ENCODE measurements at regions not wholly inside any gene's neighbourhood (a gene's known extent, or its start where the extent isn't known, plus 50 kb on each side); places are given as distances from the start of the nearest gene placed in this dataset.

GRCh38 chr11:20274031-20274430 is 89.5 kb upstream of the HTATIP2 start:
- no peak overlapping the region for H3K4me3 Mint-ChIP-seq
- peaks cover 0 to 2% (median 0%) of the 10 kb centered on the region in 7 donors for H3K9me3 Mint-ChIP-seq
- no peak for ATAC-seq (ENCODE audit: low read depth in 2 of 2)
- H3K27ac Mint-ChIP-seq, result peak overlapping the region in 1 of 6 donors; percentile 5
- H3K4me1 Mint-ChIP-seq, result no peaks in the 10 kb centered on the region
- DNase-seq, result no peak
- H3K27me3 Mint-ChIP-seq, result peaks cover 18 to 29% (median 24%) of the 10 kb centered on the region in 3 donors
- H3K36me3 Mint-ChIP-seq, result no peaks in the 10 kb centered on the region

DNA sequence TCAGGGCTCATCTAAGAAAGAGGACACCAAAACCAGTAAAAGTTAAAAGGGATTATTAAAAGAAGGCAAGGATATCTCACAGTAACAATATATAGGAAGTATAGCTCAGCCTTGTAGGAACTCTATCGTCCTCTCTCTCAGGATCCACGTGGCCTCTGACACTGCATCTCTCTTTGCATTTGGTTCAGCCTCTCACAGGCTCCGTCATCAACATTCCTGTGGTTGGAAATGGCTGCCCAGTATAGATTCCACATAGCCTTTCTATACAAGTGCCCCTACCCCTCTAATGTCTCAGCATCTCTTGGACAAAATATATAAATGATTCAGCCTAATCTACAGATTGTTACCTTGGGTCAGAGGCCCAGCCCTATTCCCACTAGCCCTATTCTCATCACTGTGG is 101.3 kb upstream of the DBX1 start:
- ATAC-seq (ENCODE audit: low read depth in 2 of 2) (no peak), DNase-seq (no peak)
- no peaks in the 10 kb centered on the region for H3K9me3 Mint-ChIP-seq
- no peak overlapping the region for H3K4me3 Mint-ChIP-seq
- peaks cover 21 to 33% (median 23%) of the 10 kb centered on the region in 3 donors for H3K27me3 Mint-ChIP-seq
- peak overlapping the region in 1 of 6 donors; percentile 18 for H3K27ac Mint-ChIP-seq
- no peaks in the 10 kb centered on the region for H3K4me1 Mint-ChIP-seq
- H3K36me3 Mint-ChIP-seq, result no peaks in the 10 kb centered on the region

DNA sequence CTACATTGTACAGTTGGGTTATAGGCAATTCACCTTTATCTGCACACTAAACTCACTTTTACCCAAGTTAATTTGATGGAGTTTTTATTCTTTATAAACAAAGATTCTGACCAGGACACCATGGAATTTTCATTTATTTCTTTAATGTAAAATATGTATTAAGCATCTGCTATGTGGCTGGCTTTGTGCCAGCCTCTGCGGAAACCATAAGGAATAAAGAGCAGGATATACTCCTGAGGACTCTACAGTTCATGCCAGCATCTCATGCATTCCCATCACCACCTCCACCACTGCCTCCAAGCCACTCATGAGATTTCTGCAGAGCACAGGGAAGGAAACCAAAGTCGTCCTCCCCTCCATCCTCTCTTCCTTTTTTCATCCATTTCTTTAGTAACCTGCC is 100.0 kb upstream of the DBX1 start:
- Mint-ChIP-seq H3K4me3 (no peak overlapping the region), H3K27me3 (peaks cover 21 to 33% (median 23%) of the 10 kb centered on the region in 3 donors), H3K27ac (no peak overlapping the region), H3K36me3 (no peaks in the 10 kb centered on the region), H3K4me1 (no peaks in the 10 kb centered on the region), H3K9me3 (no peaks in the 10 kb centered on the region)
- no peak for DNase-seq
- no peak for ATAC-seq (ENCODE audit: low read depth in 2 of 2)

GRCh38 chr11:20259506-20259905 is 99.2 kb upstream of the DBX1 start:
- Mint-ChIP-seq H3K4me1 (no peaks in the 10 kb centered on the region), H3K27ac (no peak overlapping the region), H3K27me3 (peaks cover 21 to 33% (median 23%) of the 10 kb centered on the region in 3 donors), H3K36me3 (no peaks in the 10 kb centered on the region), H3K4me3 (no peak overlapping the region), H3K9me3 (no peaks in the 10 kb centered on the region)
- DNase-seq, result no peak
- no peak for ATAC-seq (ENCODE audit: low read depth in 2 of 2)

GRCh38 chr11:20258376-20258895 is 98.2 kb upstream of the DBX1 start:
- Mint-ChIP-seq H3K9me3 (peaks cover 0 to 2% (median 0%) of the 10 kb centered on the region in 7 donors), H3K4me1 (no peaks in the 10 kb centered on the region), H3K27ac (no peak overlapping the region), H3K27me3 (peaks cover 23 to 29% (median 25%) of the 10 kb centered on the region in 3 donors), H3K4me3 (no peak overlapping the region), H3K36me3 (no peaks in the 10 kb centered on the region)
- DNase-seq (no peak), ATAC-seq (ENCODE audit: low read depth in 2 of 2) (no peak)

DNA sequence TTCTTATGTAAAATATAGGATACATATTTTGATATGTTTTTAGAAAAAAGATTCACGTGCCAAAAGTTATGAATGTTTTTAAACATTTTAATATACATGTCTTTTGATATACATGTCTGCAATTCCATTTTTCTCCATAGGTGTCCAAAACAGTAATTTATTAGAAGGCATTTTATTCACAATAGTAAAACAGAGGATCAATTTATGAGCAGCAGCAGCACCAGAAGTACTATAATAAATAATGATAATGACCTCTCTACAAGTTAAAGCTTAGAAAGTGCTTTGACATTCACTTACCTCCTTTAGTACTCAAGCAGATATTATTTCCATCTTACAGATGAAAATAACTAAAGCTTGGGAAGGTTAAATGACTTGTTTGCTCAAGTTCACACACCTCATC is 96.7 kb upstream of the DBX1 start:
- Mint-ChIP-seq H3K9me3 (peaks cover 0 to 2% (median 0%) of the 10 kb centered on the region in 7 donors), H3K27me3 (peaks cover 24 to 28% (median 24%) of the 10 kb centered on the region in 3 donors), H3K27ac (no peak overlapping the region), H3K36me3 (no peaks in the 10 kb centered on the region), H3K4me1 (no peaks in the 10 kb centered on the region), H3K4me3 (no peak overlapping the region)
- ATAC-seq (ENCODE audit: low read depth in 2 of 2) (no peak), DNase-seq (no peak)

- Mint-ChIP-seq H3K36me3 (no peaks in the 10 kb centered on the region), H3K27ac (no peak overlapping the region), H3K4me3 (no peak overlapping the region), H3K27me3 (peaks cover 11 to 24% (median 15%) of the 10 kb centered on the region in 3 donors), H3K9me3 (peaks cover 0 to 2% (median 0%) of the 10 kb centered on the region in 7 donors), H3K4me1 (no peaks in the 10 kb centered on the region)
- no peak for DNase-seq
- no peak for ATAC-seq (ENCODE audit: low read depth in 2 of 2)
Measured at GRCh38 chr11:20253796-20254195, 93.5 kb upstream of the DBX1 start.

DNA sequence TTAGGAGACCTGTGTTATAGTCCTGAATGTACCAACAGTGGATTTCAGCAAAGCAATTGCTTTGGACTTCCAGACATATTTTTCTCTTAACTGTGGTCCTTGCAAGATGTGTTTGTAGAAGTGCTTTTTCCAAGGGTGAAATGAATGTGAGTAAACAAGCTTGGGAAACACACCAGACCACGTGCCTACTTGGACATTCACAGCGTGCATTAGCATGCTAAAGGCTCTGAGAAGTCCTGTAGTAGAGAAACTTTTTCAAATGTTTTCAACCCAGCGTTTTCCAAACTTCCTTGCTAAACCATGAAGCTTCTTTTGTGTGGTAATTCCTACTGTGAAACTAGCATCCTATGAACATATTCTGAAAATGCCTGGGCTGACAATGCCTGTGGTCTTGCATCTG is 91.2 kb upstream of the DBX1 start:
- H3K4me1 Mint-ChIP-seq, result no peaks in the 10 kb centered on the region
- H3K27ac Mint-ChIP-seq, result no peak overlapping the region
- DNase-seq (no peak), ATAC-seq (ENCODE audit: low read depth in 2 of 2) (no peak)
- H3K36me3 Mint-ChIP-seq, result no peaks in the 10 kb centered on the region
- H3K4me3 Mint-ChIP-seq, result no peak overlapping the region
- peaks cover 0 to 2% (median 0%) of the 10 kb centered on the region in 7 donors for H3K9me3 Mint-ChIP-seq
- H3K27me3 Mint-ChIP-seq, result peaks cover 24 to 31% (median 27%) of the 10 kb centered on the region in 3 donors

GRCh38 chr11:20250644-20251247 is 90.5 kb upstream of the DBX1 start:
- Mint-ChIP-seq H3K36me3 (no peaks in the 10 kb centered on the region), H3K4me3 (no peak overlapping the region), H3K4me1 (no peaks in the 10 kb centered on the region), H3K27me3 (peaks cover 29 to 39% (median 34%) of the 10 kb centered on the region in 3 donors), H3K27ac (no peak overlapping the region), H3K9me3 (peaks cover 0 to 2% (median 0%) of the 10 kb centered on the region in 7 donors)
- no peak for DNase-seq
- no peak for ATAC-seq (ENCODE audit: low read depth in 2 of 2)

- Mint-ChIP-seq H3K4me1 (no peaks in the 10 kb centered on the region), H3K9me3 (peaks cover 0 to 2% (median 0%) of the 10 kb centered on the region in 7 donors), H3K27me3 (peaks cover 30 to 40% (median 34%) of the 10 kb centered on the region in 3 donors), H3K27ac (no peak overlapping the region), H3K4me3 (no peak overlapping the region), H3K36me3 (no peaks in the 10 kb centered on the region)
- ATAC-seq (ENCODE audit: low read depth in 2 of 2), result no peak
- no peak for DNase-seq
Measured at GRCh38 chr11:20249796-20250195, 89.5 kb upstream of the DBX1 start.

DNA sequence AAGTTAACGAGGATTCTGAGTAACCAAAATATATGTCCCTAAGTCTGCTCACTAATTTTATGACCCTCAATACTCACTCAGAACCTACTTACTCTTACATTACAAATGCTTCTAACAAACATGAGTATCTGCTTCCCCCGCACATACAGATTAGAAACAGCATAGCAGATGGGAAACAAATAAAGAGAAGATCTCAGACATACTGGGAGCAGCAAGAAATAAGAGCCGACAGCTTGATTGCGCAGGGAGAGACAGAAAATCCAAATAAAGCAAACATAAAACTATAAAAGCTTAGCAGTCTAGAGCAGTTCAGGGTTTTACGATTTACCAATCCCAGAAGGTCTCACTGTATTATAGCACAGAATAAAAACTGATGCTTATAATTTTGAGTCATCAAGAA is 89.1 kb upstream of the DBX1 start:
- ATAC-seq (ENCODE audit: low read depth in 2 of 2), result no peak
- H3K27me3 Mint-ChIP-seq, result peaks cover 30 to 40% (median 34%) of the 10 kb centered on the region in 3 donors
- H3K4me3 Mint-ChIP-seq, result no peak overlapping the region
- DNase-seq, result no peak
- H3K9me3 Mint-ChIP-seq, result peaks cover 0 to 2% (median 0%) of the 10 kb centered on the region in 7 donors
- H3K36me3 Mint-ChIP-seq, result no peaks in the 10 kb centered on the region
- no peaks in the 10 kb centered on the region for H3K4me1 Mint-ChIP-seq
- no peak overlapping the region for H3K27ac Mint-ChIP-seq

- Mint-ChIP-seq H3K27ac (no peak overlapping the region), H3K9me3 (peaks cover 0 to 2% (median 0%) of the 10 kb centered on the region in 7 donors), H3K36me3 (no peaks in the 10 kb centered on the region), H3K4me1 (no peaks in the 10 kb centered on the region), H3K27me3 (peaks cover 26 to 40% (median 32%) of the 10 kb centered on the region in 3 donors), H3K4me3 (no peak overlapping the region)
- no peak for DNase-seq
- no peak for ATAC-seq (ENCODE audit: low read depth in 2 of 2)
Measured at GRCh38 chr11:20248871-20249270, 88.6 kb upstream of the DBX1 start.

DNA sequence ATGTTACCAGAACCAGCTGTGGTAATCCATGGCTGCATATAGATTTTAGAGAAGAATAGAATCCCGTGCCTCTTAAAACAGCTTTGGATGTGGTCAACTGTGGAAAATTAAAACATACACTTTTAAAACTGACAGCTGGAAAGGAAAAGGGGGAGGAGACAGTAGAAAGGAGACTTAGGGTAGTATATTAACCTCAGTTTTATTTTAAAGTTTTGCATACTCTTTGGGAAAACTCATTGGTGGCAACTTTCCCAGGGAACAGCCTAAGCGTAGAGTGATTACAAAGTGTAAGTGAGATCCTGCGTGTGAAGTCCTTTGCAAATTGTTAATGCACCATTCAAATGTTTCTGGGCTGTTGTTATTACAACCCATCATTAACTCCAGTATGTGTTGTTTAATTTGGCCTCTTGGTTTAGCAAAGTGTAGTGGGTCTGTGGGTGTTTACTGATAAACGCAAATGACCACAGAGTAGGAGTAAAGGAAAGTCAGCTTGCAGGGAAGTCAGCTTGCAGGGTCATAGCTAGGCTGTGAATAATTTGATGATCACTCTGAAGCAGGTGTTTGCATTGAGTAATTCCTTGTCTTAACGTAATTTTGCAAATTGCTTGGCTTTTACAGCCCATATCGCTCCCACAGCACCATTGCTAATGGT is 88.0 kb upstream of the DBX1 start:
- Mint-ChIP-seq H3K27ac (no peak overlapping the region), H3K36me3 (peaks cover 0 to under 1% of the 10 kb centered on the region in 2 donors), H3K4me1 (no peaks in the 10 kb centered on the region), H3K27me3 (peaks cover 23 to 42% (median 28%) of the 10 kb centered on the region in 3 donors), H3K9me3 (peaks cover 0 to 5% (median under 1%) of the 10 kb centered on the region in 7 donors), H3K4me3 (no peak overlapping the region)
- ATAC-seq (ENCODE audit: low read depth in 2 of 2) (no peak), DNase-seq (no peak)

- H3K27ac Mint-ChIP-seq, result no peak overlapping the region
- DNase-seq (no peak), ATAC-seq (ENCODE audit: low read depth in 2 of 2) (no peak)
- H3K9me3 Mint-ChIP-seq, result peaks cover 0 to 9% (median 5%) of the 10 kb centered on the region in 7 donors
- no peaks in the 10 kb centered on the region for H3K4me1 Mint-ChIP-seq
- H3K27me3 Mint-ChIP-seq, result peaks cover 28 to 46% (median 29%) of the 10 kb centered on the region in 3 donors
- no peak overlapping the region for H3K4me3 Mint-ChIP-seq
- peaks cover 0 to 5% of the 10 kb centered on the region in 2 donors for H3K36me3 Mint-ChIP-seq
Measured at GRCh38 chr11:20247591-20248007, 87.3 kb upstream of the DBX1 start.
